ENCODE measurements at regions not wholly inside any gene's neighbourhood (a gene's known extent, or its start where the extent isn't known, plus 50 kb on each side); places are given as distances from the start of the nearest gene placed in this dataset.
"Not testable (repeated sequence)": the region's sequence is repeated elsewhere in the genome, so short reads cannot be mapped to it uniquely, and the experiment has no call there.

- Histone ChIP-seq H3K9ac (ENCODE audit: low read depth in 1 of 2, low read length in 2 of 2) (no peak overlapping the region), H3K27ac (ENCODE audit: low read depth in 2 of 2, low read length in 2 of 2) (no peak overlapping the region), H3K36me3 (ENCODE audit: control insufficient read depth in 2 of 2, insufficient read depth in 2 of 2, low read length in 2 of 2) (no peaks in the 10 kb centered on the region), H3K4me1 (ENCODE audit: control insufficient read depth in 2 of 2, insufficient read depth in 2 of 2, low read length in 2 of 2) (no peaks in the 10 kb centered on the region), H3K27me3 (ENCODE audit: control insufficient read depth in 2 of 2, insufficient read depth in 2 of 2, low read length in 2 of 2) (no peaks in the 10 kb centered on the region), H3K9me3 (ENCODE audit: control insufficient read depth in 2 of 2, low read length in 2 of 2) (no peaks in the 10 kb centered on the region), H3K4me3 (ENCODE audit: low read length in 2 of 2) (no peak overlapping the region)
These were observed 1393.1 kb downstream of the EFNA5 start for GRCh38 chr5:106277540-106278096.

- no peaks in the 10 kb centered on the region for H3K9me3 ChIP-seq (ENCODE audit: control insufficient read depth in 2 of 2, low read length in 2 of 2)
- no peak overlapping the region for H3K4me3 ChIP-seq (ENCODE audit: low read length in 2 of 2)
- no peaks in the 10 kb centered on the region for H3K4me1 ChIP-seq (ENCODE audit: control insufficient read depth in 2 of 2, insufficient read depth in 2 of 2, low read length in 2 of 2)
- H3K27me3 ChIP-seq (ENCODE audit: control insufficient read depth in 2 of 2, insufficient read depth in 2 of 2, low read length in 2 of 2), result no peaks in the 10 kb centered on the region
- H3K36me3 ChIP-seq (ENCODE audit: control insufficient read depth in 2 of 2, insufficient read depth in 2 of 2, low read length in 2 of 2), result no peaks in the 10 kb centered on the region
- no peak overlapping the region for H3K27ac ChIP-seq (ENCODE audit: low read depth in 2 of 2, low read length in 2 of 2)
- H3K9ac ChIP-seq (ENCODE audit: low read depth in 1 of 2, low read length in 2 of 2), result no peak overlapping the region
These were observed 1401.4 kb downstream of the EFNA5 start for GRCh38 chr5:106269252-106269843.

GRCh38 chr5:106267256-106267655, 1403.5 kb downstream of the EFNA5 start:
- H3K36me3 ChIP-seq (ENCODE audit: control insufficient read depth in 2 of 2, insufficient read depth in 2 of 2, low read length in 2 of 2), result no peaks in the 10 kb centered on the region
- H3K27me3 ChIP-seq (ENCODE audit: control insufficient read depth in 2 of 2, insufficient read depth in 2 of 2, low read length in 2 of 2), result no peaks in the 10 kb centered on the region
- no peak overlapping the region for H3K27ac ChIP-seq (ENCODE audit: low read depth in 2 of 2, low read length in 2 of 2)
- H3K9ac ChIP-seq (ENCODE audit: low read depth in 1 of 2, low read length in 2 of 2), result no peak overlapping the region
- H3K4me1 ChIP-seq (ENCODE audit: control insufficient read depth in 2 of 2, insufficient read depth in 2 of 2, low read length in 2 of 2), result no peaks in the 10 kb centered on the region
- no peaks in the 10 kb centered on the region for H3K9me3 ChIP-seq (ENCODE audit: control insufficient read depth in 2 of 2, low read length in 2 of 2)
- H3K4me3 ChIP-seq (ENCODE audit: low read length in 2 of 2), result no peak overlapping the region

GRCh38 chr5:106262395-106262794, 1408.3 kb downstream of the EFNA5 start:
- H3K4me1 ChIP-seq (ENCODE audit: control insufficient read depth in 2 of 2, insufficient read depth in 2 of 2, low read length in 2 of 2), result no peaks in the 10 kb centered on the region
- H3K27ac ChIP-seq (ENCODE audit: low read depth in 2 of 2, low read length in 2 of 2), result no peak overlapping the region
- H3K36me3 ChIP-seq (ENCODE audit: control insufficient read depth in 2 of 2, insufficient read depth in 2 of 2, low read length in 2 of 2), result no peaks in the 10 kb centered on the region
- no peaks in the 10 kb centered on the region for H3K27me3 ChIP-seq (ENCODE audit: control insufficient read depth in 2 of 2, insufficient read depth in 2 of 2, low read length in 2 of 2)
- H3K9me3 ChIP-seq (ENCODE audit: control insufficient read depth in 2 of 2, low read length in 2 of 2), result no peaks in the 10 kb centered on the region
- no peak overlapping the region for H3K4me3 ChIP-seq (ENCODE audit: low read length in 2 of 2)
- no peak overlapping the region for H3K9ac ChIP-seq (ENCODE audit: low read depth in 1 of 2, low read length in 2 of 2)

GRCh38 chr5:106259431-106260090, 1411.2 kb downstream of the EFNA5 start:
- not testable (repeated sequence) for H3K27me3 ChIP-seq (ENCODE audit: control insufficient read depth in 2 of 2, insufficient read depth in 2 of 2, low read length in 2 of 2); H3K9me3 ChIP-seq (ENCODE audit: control insufficient read depth in 2 of 2, low read length in 2 of 2); H3K27ac ChIP-seq (ENCODE audit: low read depth in 2 of 2, low read length in 2 of 2); H3K4me3 ChIP-seq (ENCODE audit: low read length in 2 of 2); H3K4me1 ChIP-seq (ENCODE audit: control insufficient read depth in 2 of 2, insufficient read depth in 2 of 2, low read length in 2 of 2); H3K36me3 ChIP-seq (ENCODE audit: control insufficient read depth in 2 of 2, insufficient read depth in 2 of 2, low read length in 2 of 2); H3K9ac ChIP-seq (ENCODE audit: low read depth in 1 of 2, low read length in 2 of 2)

- no peak overlapping the region for H3K27ac ChIP-seq (ENCODE audit: low read depth in 2 of 2, low read length in 2 of 2)
- no peaks in the 10 kb centered on the region for H3K27me3 ChIP-seq (ENCODE audit: control insufficient read depth in 2 of 2, insufficient read depth in 2 of 2, low read length in 2 of 2)
- no peak overlapping the region for H3K9ac ChIP-seq (ENCODE audit: low read depth in 1 of 2, low read length in 2 of 2)
- H3K36me3 ChIP-seq (ENCODE audit: control insufficient read depth in 2 of 2, insufficient read depth in 2 of 2, low read length in 2 of 2), result no peaks in the 10 kb centered on the region
- H3K4me3 ChIP-seq (ENCODE audit: low read length in 2 of 2), result no peak overlapping the region
- no peaks in the 10 kb centered on the region for H3K4me1 ChIP-seq (ENCODE audit: control insufficient read depth in 2 of 2, insufficient read depth in 2 of 2, low read length in 2 of 2)
- H3K9me3 ChIP-seq (ENCODE audit: control insufficient read depth in 2 of 2, low read length in 2 of 2), result no peaks in the 10 kb centered on the region
These were observed 1412.1 kb downstream of the EFNA5 start for GRCh38 chr5:106258591-106259125.

DNA sequence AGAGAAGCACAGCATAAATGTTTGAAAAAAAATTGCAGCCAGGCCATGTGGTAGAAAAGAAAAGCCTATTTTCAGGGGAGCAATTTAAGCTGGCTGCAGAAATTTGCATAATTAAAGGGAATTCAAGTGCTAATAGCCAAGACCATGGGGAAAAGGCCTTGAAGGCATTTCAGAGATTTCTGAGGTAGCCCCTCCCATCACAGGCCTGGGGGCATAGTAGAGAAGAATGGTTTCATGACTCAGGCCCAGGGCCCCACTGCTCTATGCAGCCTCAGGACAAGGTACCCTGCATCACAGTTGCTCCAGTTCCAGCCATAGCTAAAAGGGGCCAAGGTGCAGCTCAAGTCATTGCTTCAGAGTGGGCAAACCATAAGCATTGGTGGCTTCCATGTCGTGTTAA, 1416.0 kb downstream of the EFNA5 start:
- Histone ChIP-seq H3K27me3 (ENCODE audit: control insufficient read depth in 2 of 2, insufficient read depth in 2 of 2, low read length in 2 of 2) (no peaks in the 10 kb centered on the region), H3K27ac (ENCODE audit: low read depth in 2 of 2, low read length in 2 of 2) (no peak overlapping the region), H3K9me3 (ENCODE audit: control insufficient read depth in 2 of 2, low read length in 2 of 2) (no peaks in the 10 kb centered on the region), H3K4me1 (ENCODE audit: control insufficient read depth in 2 of 2, insufficient read depth in 2 of 2, low read length in 2 of 2) (no peaks in the 10 kb centered on the region), H3K9ac (ENCODE audit: low read depth in 1 of 2, low read length in 2 of 2) (no peak overlapping the region), H3K4me3 (ENCODE audit: low read length in 2 of 2) (no peak overlapping the region), H3K36me3 (ENCODE audit: control insufficient read depth in 2 of 2, insufficient read depth in 2 of 2, low read length in 2 of 2) (no peaks in the 10 kb centered on the region)

DNA sequence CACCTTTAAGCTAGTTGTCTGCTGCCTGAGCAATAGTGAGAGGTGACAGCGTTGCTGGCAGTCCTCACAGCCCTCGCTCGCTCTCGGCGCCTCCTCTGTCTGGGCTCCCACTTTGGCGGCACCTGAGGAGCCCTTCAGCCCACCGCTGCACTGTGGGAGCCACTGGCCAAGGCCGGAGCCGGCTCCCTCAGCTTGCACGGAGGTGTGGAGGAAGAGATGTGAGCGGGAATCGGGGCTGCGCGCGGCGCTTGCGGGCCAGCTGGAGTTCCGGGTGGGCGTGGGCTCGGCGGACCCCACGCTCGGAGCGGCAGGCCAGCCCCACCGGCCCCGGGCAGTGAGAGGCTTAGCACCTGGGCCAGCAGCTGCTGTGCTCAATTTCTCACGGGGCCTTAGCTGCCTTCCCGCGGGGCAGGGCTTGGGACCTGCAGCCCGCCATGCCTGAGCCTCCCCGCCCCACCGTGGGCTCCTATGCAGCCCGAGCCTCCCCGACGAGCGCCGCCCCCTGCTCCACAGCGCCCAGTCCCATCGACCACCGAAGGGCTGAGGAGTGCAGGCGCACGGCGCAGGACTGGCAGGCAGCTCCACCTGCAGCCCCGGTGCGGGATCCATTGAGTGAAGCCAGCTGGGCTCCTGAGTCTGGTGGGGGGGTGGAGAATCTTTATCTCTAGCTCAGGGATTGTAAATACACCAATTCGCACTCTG, 1424.5 kb downstream of the EFNA5 start:
- not testable (repeated sequence) for H3K4me1 ChIP-seq (ENCODE audit: control insufficient read depth in 2 of 2, insufficient read depth in 2 of 2, low read length in 2 of 2)

GRCh38 chr5:106241409-106241808, 1429.3 kb downstream of the EFNA5 start:
- Histone ChIP-seq H3K4me3 (ENCODE audit: low read length in 2 of 2) (no peak overlapping the region), H3K36me3 (ENCODE audit: control insufficient read depth in 2 of 2, insufficient read depth in 2 of 2, low read length in 2 of 2) (no peaks in the 10 kb centered on the region), H3K27ac (ENCODE audit: low read depth in 2 of 2, low read length in 2 of 2) (no peak overlapping the region), H3K9me3 (ENCODE audit: control insufficient read depth in 2 of 2, low read length in 2 of 2) (no peaks in the 10 kb centered on the region), H3K9ac (ENCODE audit: low read depth in 1 of 2, low read length in 2 of 2) (no peak overlapping the region), H3K4me1 (ENCODE audit: control insufficient read depth in 2 of 2, insufficient read depth in 2 of 2, low read length in 2 of 2) (no peaks in the 10 kb centered on the region), H3K27me3 (ENCODE audit: control insufficient read depth in 2 of 2, insufficient read depth in 2 of 2, low read length in 2 of 2) (no peaks in the 10 kb centered on the region)

More for the DNA sequence above, 1424.5 kb downstream of the EFNA5 start:
- not testable (repeated sequence) for H3K9me3 ChIP-seq (ENCODE audit: control insufficient read depth in 2 of 2, low read length in 2 of 2); H3K4me3 ChIP-seq (ENCODE audit: low read length in 2 of 2); H3K27me3 ChIP-seq (ENCODE audit: control insufficient read depth in 2 of 2, insufficient read depth in 2 of 2, low read length in 2 of 2); H3K36me3 ChIP-seq (ENCODE audit: control insufficient read depth in 2 of 2, insufficient read depth in 2 of 2, low read length in 2 of 2); H3K27ac ChIP-seq (ENCODE audit: low read depth in 2 of 2, low read length in 2 of 2); H3K9ac ChIP-seq (ENCODE audit: low read depth in 1 of 2, low read length in 2 of 2)

GRCh38 chr5:106205916-106206571, 1464.7 kb downstream of the EFNA5 start:
- no peaks in the 10 kb centered on the region for H3K36me3 ChIP-seq (ENCODE audit: control insufficient read depth in 2 of 2, insufficient read depth in 2 of 2, low read length in 2 of 2)

More at GRCh38 chr5:106205916-106206571, 1464.7 kb downstream of the EFNA5 start:
- H3K27ac ChIP-seq (ENCODE audit: low read depth in 2 of 2, low read length in 2 of 2), result no peak overlapping the region
- H3K27me3 ChIP-seq (ENCODE audit: control insufficient read depth in 2 of 2, insufficient read depth in 2 of 2, low read length in 2 of 2), result no peaks in the 10 kb centered on the region
- H3K9ac ChIP-seq (ENCODE audit: low read depth in 1 of 2, low read length in 2 of 2), result no peak overlapping the region
- H3K9me3 ChIP-seq (ENCODE audit: control insufficient read depth in 2 of 2, low read length in 2 of 2), result no peaks in the 10 kb centered on the region
- no peak overlapping the region for H3K4me3 ChIP-seq (ENCODE audit: low read length in 2 of 2)
- H3K4me1 ChIP-seq (ENCODE audit: control insufficient read depth in 2 of 2, insufficient read depth in 2 of 2, low read length in 2 of 2), result no peaks in the 10 kb centered on the region
